K562 (cell line): ENCODE measurements at regions not wholly inside any gene's neighbourhood (a gene's known extent, or its start where the extent isn't known, plus 50 kb on each side); places are given as distances from the start of the nearest gene placed in this dataset.

Source experiments
- CCNT2 ChIP-seq: IDR thresholded peaks from 2 replicates; pipeline ENCODE4 v1.6.1; 2011; ENCODE audit warnings: borderline replicate concordance, low read depth, mild to moderate bottlenecking, moderate library complexity, mixed read lengths, low read length; ENCODE audit not compliant: insufficient read length; ENCODE audit errors: extremely low read depth
- LCOR ChIP-seq: sonication (generic); formaldehyde crosslinking; IDR thresholded peaks from 2 replicates; pipeline ENCODE4 v1.8.0; 2022; ENCODE audit warnings: mild to moderate bottlenecking, missing genetic modification reagents
- PHF8 ChIP-seq: fragments of 200-600 bp; sonication (generic); IDR thresholded peaks from 2 replicates; pipeline ENCODE4 v1.6.1; 2012; ENCODE audit warnings: mixed run types, mild to moderate bottlenecking, inconsistent platforms, low read length, moderate library complexity, borderline replicate concordance
- ZNF589 ChIP-seq: fragments of 200-800 bp; sonication (Bioruptor generic); IDR thresholded peaks from 2 replicates; pipeline ENCODE4 v1.6.1; 2016; ENCODE audit warnings: low read depth, missing genetic modification characterization, missing compliant biosample characterization
- TF ChIP-seq, protein P1 (sequence below): IDR thresholded peaks from 2 replicates; pipeline ENCODE4 v1.6.1; 2011; ENCODE audit warnings: borderline replicate concordance, low read depth, mild to moderate bottlenecking, moderate library complexity, low read length; ENCODE audit not compliant: insufficient read depth, poor library complexity, severe bottlenecking
- TF ChIP-seq, protein P2 (sequence below): fragments of 450-650 bp; formaldehyde crosslinking; IDR thresholded peaks from 2 replicates; pipeline ENCODE4 v1.4.0; 2022; ENCODE audit warnings: missing genetic modification characterization
- TF ChIP-seq, protein P3 (sequence below): fragments of 250-450 bp; sonication (Bioruptor Pico); IDR thresholded peaks from 2 replicates; pipeline ENCODE4 v1.4.0; 2020; ENCODE audit warnings: mild to moderate bottlenecking, moderate library complexity

DNA sequence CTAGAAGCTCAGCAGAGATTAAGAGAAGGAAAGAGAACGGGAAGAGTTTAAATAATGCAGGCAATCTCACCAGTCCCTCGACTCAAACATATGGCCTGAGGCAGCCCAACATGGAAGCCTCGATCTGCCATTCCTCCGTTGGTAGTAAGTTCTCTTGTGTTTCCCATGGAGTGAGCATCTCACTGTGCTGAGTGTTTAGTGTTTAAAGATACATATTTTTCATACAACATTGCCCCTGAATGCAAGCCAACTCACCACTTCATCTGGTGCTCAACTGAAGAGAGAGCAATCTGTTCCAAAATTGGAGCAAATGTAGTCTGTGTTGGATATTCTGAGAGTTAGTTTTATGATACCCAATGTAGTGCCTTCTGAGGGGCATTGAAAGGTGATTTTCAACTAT is 171.5 kb upstream of the ATP10B start (continued):
- TF ChIP-seq, protein P1, sequence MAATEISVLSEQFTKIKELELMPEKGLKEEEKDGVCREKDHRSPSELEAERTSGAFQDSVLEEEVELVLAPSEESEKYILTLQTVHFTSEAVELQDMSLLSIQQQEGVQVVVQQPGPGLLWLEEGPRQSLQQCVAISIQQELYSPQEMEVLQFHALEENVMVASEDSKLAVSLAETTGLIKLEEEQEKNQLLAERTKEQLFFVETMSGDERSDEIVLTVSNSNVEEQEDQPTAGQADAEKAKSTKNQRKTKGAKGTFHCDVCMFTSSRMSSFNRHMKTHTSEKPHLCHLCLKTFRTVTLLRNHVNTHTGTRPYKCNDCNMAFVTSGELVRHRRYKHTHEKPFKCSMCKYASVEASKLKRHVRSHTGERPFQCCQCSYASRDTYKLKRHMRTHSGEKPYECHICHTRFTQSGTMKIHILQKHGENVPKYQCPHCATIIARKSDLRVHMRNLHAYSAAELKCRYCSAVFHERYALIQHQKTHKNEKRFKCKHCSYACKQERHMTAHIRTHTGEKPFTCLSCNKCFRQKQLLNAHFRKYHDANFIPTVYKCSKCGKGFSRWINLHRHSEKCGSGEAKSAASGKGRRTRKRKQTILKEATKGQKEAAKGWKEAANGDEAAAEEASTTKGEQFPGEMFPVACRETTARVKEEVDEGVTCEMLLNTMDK, result no peak
- no peak for TF ChIP-seq CCNT2
- TF ChIP-seq, protein P2, sequence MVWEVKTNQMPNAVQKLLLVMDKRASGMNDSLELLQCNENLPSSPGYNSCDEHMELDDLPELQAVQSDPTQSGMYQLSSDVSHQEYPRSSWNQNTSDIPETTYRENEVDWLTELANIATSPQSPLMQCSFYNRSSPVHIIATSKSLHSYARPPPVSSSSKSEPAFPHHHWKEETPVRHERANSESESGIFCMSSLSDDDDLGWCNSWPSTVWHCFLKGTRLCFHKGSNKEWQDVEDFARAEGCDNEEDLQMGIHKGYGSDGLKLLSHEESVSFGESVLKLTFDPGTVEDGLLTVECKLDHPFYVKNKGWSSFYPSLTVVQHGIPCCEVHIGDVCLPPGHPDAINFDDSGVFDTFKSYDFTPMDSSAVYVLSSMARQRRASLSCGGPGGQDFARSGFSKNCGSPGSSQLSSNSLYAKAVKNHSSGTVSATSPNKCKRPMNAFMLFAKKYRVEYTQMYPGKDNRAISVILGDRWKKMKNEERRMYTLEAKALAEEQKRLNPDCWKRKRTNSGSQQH (CRISPR knock-in tag), result no peak
- TF ChIP-seq ZNF589 (CRISPR knock-in tag), result no peak
- no peak for TF ChIP-seq PHF8
- TF ChIP-seq, protein P3, sequence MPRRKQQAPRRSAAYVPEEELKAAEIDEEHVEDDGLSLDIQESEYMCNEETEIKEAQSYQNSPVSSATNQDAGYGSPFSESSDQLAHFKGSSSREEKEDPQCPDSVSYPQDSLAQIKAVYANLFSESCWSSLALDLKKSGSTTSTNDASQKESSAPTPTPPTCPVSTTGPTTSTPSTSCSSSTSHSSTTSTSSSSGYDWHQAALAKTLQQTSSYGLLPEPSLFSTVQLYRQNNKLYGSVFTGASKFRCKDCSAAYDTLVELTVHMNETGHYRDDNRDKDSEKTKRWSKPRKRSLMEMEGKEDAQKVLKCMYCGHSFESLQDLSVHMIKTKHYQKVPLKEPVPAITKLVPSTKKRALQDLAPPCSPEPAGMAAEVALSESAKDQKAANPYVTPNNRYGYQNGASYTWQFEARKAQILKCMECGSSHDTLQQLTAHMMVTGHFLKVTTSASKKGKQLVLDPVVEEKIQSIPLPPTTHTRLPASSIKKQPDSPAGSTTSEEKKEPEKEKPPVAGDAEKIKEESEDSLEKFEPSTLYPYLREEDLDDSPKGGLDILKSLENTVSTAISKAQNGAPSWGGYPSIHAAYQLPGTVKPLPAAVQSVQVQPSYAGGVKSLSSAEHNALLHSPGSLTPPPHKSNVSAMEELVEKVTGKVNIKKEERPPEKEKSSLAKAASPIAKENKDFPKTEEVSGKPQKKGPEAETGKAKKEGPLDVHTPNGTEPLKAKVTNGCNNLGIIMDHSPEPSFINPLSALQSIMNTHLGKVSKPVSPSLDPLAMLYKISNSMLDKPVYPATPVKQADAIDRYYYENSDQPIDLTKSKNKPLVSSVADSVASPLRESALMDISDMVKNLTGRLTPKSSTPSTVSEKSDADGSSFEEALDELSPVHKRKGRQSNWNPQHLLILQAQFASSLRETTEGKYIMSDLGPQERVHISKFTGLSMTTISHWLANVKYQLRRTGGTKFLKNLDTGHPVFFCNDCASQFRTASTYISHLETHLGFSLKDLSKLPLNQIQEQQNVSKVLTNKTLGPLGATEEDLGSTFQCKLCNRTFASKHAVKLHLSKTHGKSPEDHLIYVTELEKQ (CRISPR knock-in tag), result no peak
- no peak for TF ChIP-seq LCOR (CRISPR knock-in tag)
